HEK293 (cell line): ENCODE measurements at regions not wholly inside any gene's neighbourhood (a gene's known extent, or its start where the extent isn't known, plus 50 kb on each side); places are given as distances from the start of the nearest gene placed in this dataset.

Source experiments
- BCL11B ChIP-seq: fragments of 450-650 bp; formaldehyde crosslinking; IDR thresholded peaks from 2 replicates; pipeline ENCODE4 v1.5.1; 2016; ENCODE audit warnings: low read depth, missing biosample characterization, missing genetic modification characterization
- FEZF1 ChIP-seq: fragments of 450-650 bp; formaldehyde crosslinking; IDR thresholded peaks from 2 replicates; pipeline ENCODE4 v1.5.1; 2016; ENCODE audit warnings: missing biosample characterization, missing genetic modification characterization
- REPIN1 ChIP-seq: fragments of 450-650 bp; formaldehyde crosslinking; IDR thresholded peaks from 2 replicates; pipeline ENCODE4 v1.5.1; 2017; ENCODE audit warnings: missing biosample characterization, missing genetic modification characterization, low read depth
- ZNF140 ChIP-seq: fragments of 450-650 bp; formaldehyde crosslinking; IDR thresholded peaks from 2 replicates; pipeline ENCODE4 v1.5.1; 2016; ENCODE audit warnings: missing biosample characterization, missing genetic modification characterization
- ZNF2 ChIP-seq: fragments of 450-650 bp; formaldehyde crosslinking; IDR thresholded peaks from 2 replicates; pipeline ENCODE4 v1.5.1; 2016; ENCODE audit warnings: missing biosample characterization, missing genetic modification characterization
- ZNF37A ChIP-seq: fragments of 450-650 bp; IDR thresholded peaks from 2 replicates; pipeline ENCODE4 v1.5.1; 2018; ENCODE audit warnings: missing biosample characterization, missing genetic modification characterization
- ZNF529 ChIP-seq: fragments of 450-650 bp; formaldehyde crosslinking; IDR thresholded peaks from 2 replicates; pipeline ENCODE4 v1.5.1; 2017; ENCODE audit warnings: missing genetic modification characterization, missing biosample characterization; ENCODE audit not compliant: insufficient replicate concordance
- ZNF701 ChIP-seq: fragments of 450-650 bp; formaldehyde crosslinking; IDR thresholded peaks from 2 replicates; pipeline ENCODE4 v1.5.1; 2016; ENCODE audit warnings: missing biosample characterization, missing genetic modification characterization
- TF ChIP-seq, protein P1 (sequence below): fragments of 450-650 bp; formaldehyde crosslinking; IDR thresholded peaks from 2 replicates; pipeline ENCODE4 v1.5.1; 2016; ENCODE audit warnings: missing biosample characterization, missing genetic modification characterization
- TF ChIP-seq, protein P2 (sequence below): fragments of 450-650 bp; formaldehyde crosslinking; IDR thresholded peaks from 2 replicates; pipeline ENCODE4 v1.5.1; 2016; ENCODE audit warnings: missing biosample characterization, missing genetic modification characterization
- TF ChIP-seq, protein P3 (sequence below): fragments of 450-650 bp; formaldehyde crosslinking; IDR thresholded peaks from 2 replicates; pipeline ENCODE4 v1.5.1; 2016; ENCODE audit warnings: missing biosample characterization, missing genetic modification characterization
- TF ChIP-seq, protein P4 (sequence below): fragments of 450-650 bp; formaldehyde crosslinking; IDR thresholded peaks from 2 replicates; pipeline ENCODE4 v1.5.1; 2017; ENCODE audit warnings: missing biosample characterization, missing genetic modification characterization

DNA sequence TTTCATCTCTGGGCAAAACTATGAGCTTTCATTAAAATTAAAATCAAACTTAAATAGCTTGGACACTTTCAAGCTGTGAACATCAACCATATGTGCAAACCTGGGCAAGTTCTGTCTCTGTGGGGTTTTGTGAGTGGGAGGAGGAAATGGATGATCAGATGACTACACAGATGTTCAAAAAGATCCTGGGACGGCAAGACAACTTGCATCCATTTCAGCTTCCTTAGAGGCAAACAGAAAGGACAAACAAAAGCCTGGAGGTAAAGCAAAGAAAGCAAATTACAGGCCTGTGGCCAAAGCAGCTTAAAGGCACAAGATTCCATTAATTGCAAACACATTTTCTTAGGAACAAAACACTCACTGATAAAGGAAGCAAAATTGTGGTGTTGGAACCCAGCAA is 222.2 kb downstream of the NEBL start:
- TF ChIP-seq, protein P1, sequence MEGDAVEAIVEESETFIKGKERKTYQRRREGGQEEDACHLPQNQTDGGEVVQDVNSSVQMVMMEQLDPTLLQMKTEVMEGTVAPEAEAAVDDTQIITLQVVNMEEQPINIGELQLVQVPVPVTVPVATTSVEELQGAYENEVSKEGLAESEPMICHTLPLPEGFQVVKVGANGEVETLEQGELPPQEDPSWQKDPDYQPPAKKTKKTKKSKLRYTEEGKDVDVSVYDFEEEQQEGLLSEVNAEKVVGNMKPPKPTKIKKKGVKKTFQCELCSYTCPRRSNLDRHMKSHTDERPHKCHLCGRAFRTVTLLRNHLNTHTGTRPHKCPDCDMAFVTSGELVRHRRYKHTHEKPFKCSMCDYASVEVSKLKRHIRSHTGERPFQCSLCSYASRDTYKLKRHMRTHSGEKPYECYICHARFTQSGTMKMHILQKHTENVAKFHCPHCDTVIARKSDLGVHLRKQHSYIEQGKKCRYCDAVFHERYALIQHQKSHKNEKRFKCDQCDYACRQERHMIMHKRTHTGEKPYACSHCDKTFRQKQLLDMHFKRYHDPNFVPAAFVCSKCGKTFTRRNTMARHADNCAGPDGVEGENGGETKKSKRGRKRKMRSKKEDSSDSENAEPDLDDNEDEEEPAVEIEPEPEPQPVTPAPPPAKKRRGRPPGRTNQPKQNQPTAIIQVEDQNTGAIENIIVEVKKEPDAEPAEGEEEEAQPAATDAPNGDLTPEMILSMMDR (tag by site-specific recombination), result no peak
- TF ChIP-seq ZNF529 (tag by site-specific recombination), result no peak
- TF ChIP-seq BCL11B, result no peak
- TF ChIP-seq, protein P2, sequence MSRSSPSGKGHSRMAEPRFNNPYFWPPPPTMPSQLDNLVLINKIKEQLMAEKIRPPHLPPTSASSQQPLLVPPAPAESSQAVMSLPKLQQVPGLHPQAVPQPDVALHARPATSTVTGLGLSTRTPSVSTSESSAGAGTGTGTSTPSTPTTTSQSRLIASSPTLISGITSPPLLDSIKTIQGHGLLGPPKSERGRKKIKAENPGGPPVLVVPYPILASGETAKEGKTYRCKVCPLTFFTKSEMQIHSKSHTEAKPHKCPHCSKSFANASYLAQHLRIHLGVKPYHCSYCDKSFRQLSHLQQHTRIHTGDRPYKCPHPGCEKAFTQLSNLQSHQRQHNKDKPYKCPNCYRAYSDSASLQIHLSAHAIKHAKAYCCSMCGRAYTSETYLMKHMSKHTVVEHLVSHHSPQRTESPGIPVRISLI (tag by site-specific recombination), result no peak
- no peak for TF ChIP-seq ZNF140 (tag by site-specific recombination)
- TF ChIP-seq ZNF2 (tag by site-specific recombination), result no peak
- no peak for TF ChIP-seq ZNF37A (tag by site-specific recombination)
- TF ChIP-seq, protein P3, sequence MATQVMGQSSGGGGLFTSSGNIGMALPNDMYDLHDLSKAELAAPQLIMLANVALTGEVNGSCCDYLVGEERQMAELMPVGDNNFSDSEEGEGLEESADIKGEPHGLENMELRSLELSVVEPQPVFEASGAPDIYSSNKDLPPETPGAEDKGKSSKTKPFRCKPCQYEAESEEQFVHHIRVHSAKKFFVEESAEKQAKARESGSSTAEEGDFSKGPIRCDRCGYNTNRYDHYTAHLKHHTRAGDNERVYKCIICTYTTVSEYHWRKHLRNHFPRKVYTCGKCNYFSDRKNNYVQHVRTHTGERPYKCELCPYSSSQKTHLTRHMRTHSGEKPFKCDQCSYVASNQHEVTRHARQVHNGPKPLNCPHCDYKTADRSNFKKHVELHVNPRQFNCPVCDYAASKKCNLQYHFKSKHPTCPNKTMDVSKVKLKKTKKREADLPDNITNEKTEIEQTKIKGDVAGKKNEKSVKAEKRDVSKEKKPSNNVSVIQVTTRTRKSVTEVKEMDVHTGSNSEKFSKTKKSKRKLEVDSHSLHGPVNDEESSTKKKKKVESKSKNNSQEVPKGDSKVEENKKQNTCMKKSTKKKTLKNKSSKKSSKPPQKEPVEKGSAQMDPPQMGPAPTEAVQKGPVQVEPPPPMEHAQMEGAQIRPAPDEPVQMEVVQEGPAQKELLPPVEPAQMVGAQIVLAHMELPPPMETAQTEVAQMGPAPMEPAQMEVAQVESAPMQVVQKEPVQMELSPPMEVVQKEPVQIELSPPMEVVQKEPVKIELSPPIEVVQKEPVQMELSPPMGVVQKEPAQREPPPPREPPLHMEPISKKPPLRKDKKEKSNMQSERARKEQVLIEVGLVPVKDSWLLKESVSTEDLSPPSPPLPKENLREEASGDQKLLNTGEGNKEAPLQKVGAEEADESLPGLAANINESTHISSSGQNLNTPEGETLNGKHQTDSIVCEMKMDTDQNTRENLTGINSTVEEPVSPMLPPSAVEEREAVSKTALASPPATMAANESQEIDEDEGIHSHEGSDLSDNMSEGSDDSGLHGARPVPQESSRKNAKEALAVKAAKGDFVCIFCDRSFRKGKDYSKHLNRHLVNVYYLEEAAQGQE (tag by site-specific recombination), result no peak
- TF ChIP-seq, protein P4, sequence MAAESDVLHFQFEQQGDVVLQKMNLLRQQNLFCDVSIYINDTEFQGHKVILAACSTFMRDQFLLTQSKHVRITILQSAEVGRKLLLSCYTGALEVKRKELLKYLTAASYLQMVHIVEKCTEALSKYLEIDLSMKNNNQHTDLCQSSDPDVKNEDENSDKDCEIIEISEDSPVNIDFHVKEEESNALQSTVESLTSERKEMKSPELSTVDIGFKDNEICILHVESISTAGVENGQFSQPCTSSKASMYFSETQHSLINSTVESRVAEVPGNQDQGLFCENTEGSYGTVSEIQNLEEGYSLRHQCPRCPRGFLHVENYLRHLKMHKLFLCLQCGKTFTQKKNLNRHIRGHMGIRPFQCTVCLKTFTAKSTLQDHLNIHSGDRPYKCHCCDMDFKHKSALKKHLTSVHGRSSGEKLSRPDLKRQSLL, result no peak
- no peak for TF ChIP-seq ZNF701
- TF ChIP-seq REPIN1 (tag by site-specific recombination), result no peak
- TF ChIP-seq FEZF1 (tag by site-specific recombination), result no peak
